B cell (primary cell): ENCODE measurements at regions not wholly inside any gene's neighbourhood (a gene's known extent, or its start where the extent isn't known, plus 50 kb on each side); places are given as distances from the start of the nearest gene placed in this dataset.
"Not testable (repeated sequence)": the region's sequence is repeated elsewhere in the genome, so short reads cannot be mapped to it uniquely, and the experiment has no call there.

Experiments
- CTCF ChIP-seq: fragments of 200-600 bp; IDR thresholded peaks from one replicate; pipeline ENCODE4 v1.8.0; 2022; ENCODE audit warnings: antibody characterized with exemption, mild to moderate bottlenecking
- EZH2 ChIP-seq: IDR thresholded peaks from 2 replicates; pipeline ENCODE4 v1.6.1; 2012; ENCODE audit warnings: borderline replicate concordance, low read depth, mild to moderate bottlenecking, moderate library complexity, low read length; ENCODE audit not compliant: insufficient read depth, poor library complexity, severe bottlenecking

GRCh38 chr4:181030135-181030921 is 1212.9 kb upstream of the TENM3 start:
- TF ChIP-seq EZH2, CTCF: not testable (repeated sequence)
